Endothelial cell of umbilical vein (primary cell): ENCODE measurements at regions not wholly inside any gene's neighbourhood (a gene's known extent, or its start where the extent isn't known, plus 50 kb on each side); places are given as distances from the start of the nearest gene placed in this dataset.

ENCODE experiments used
- BruUV-seq: library from RNA; stranded (reverse); fragments of 400-500 nt; replicated peaks from 2 replicates; lab custom pipeline; 2021; lab: Mats Ljungman, UMichigan
- CTCF ChIA-PET: fragments of 300-600, 350-600 bp; sonication (Branson Sonifier 250); formaldehyde crosslinking; loops from one replicate; lab custom pipeline; 2021; ENCODE audit warnings: antibody characterized with exemption, inconsistent platforms; lab: Charles Lee
- POLR2A ChIA-PET: fragments of 300-600, 350-600 bp; sonication (Branson Sonifier 250); formaldehyde crosslinking; loops from one replicate; lab custom pipeline; 2021; ENCODE audit warnings: antibody characterized with exemption, inconsistent platforms; lab: Charles Lee
- DNase-seq: peaks from one replicate; pipeline ENCODE4 v3.0.0-alpha.2; 2011; ENCODE audit warnings: low read depth, low spot score
- FAIRE-seq: peaks from 2 replicates; lab custom pipeline; 2011; peaks lifted over from hg19 to GRCh38; lab: Jason Lieb, UNC
- H2AFZ ChIP-seq: 2 replicates; pipeline ENCODE4 v1.6.0; 2012; ENCODE audit warnings: low read depth, low read length, control low read depth, inconsistent platforms
- H3K27ac ChIP-seq: 2 replicates; pipeline ENCODE4 v1.5.1; 2011; ENCODE audit warnings: low read depth, mild to moderate bottlenecking, control low read depth, low read length, moderate library complexity; ENCODE audit not compliant: insufficient read depth
- H3K27me3 ChIP-seq, 2 experiments: 2 replicates each; pipeline versions ENCODE4 v1.6.0 to v1.6.1; 2011; ENCODE audit warnings: low read length in 2 of 2, mixed read lengths in 1 of 2; ENCODE audit not compliant: control insufficient read depth in 2 of 2, insufficient read depth in 2 of 2
- H3K36me3 ChIP-seq, 2 experiments: 2 replicates in 1 of 2; 3 replicates in 1 of 2; pipeline ENCODE4 v1.5.1; 2011; ENCODE audit warnings: low read length in 2 of 2, mild to moderate bottlenecking in 1 of 2, moderate library complexity in 1 of 2; ENCODE audit not compliant: control insufficient read depth in 2 of 2, insufficient read depth in 2 of 2; ENCODE audit errors: extremely low read depth in 1 of 2
- H3K4me1 ChIP-seq: 3 replicates; pipeline ENCODE4 v1.5.1; 2011; ENCODE audit warnings: mild to moderate bottlenecking, low read length; ENCODE audit not compliant: control insufficient read depth, insufficient read depth; ENCODE audit errors: extremely low read depth
- H3K4me2 ChIP-seq: 2 replicates; pipeline ENCODE4 v1.6.1; 2011; ENCODE audit warnings: low read length, control low read depth, mixed read lengths; ENCODE audit not compliant: insufficient read depth
- H3K4me3 ChIP-seq, 3 experiments: fragments of 200-600 bp in 1 of 3; sonication (generic), shearing (Covaris generic) in 1 of 3; replicated peaks in 1 of 3; 2 replicates each; pipeline ENCODE4 v1.5.1; 2011 to 2016; ENCODE audit warnings: control low read depth in 3 of 3, low read length in 3 of 3, mild to moderate bottlenecking in 2 of 3, inconsistent platforms in 1 of 3, low read depth in 1 of 3, moderate library complexity in 1 of 3; ENCODE audit not compliant: insufficient read depth in 1 of 3
- H3K79me2 ChIP-seq: 2 replicates; pipeline ENCODE4 v1.6.0; 2012; ENCODE audit warnings: low read length, inconsistent platforms; ENCODE audit not compliant: control insufficient read depth, insufficient read depth
- H3K9ac ChIP-seq: replicated peaks from 2 replicates; pipeline ENCODE3; 2011; ENCODE audit warnings: low read length, control low read depth; ENCODE audit not compliant: insufficient read depth; ENCODE audit errors: extremely low read depth
- H3K9me1 ChIP-seq: replicated peaks from 3 replicates; pipeline ENCODE4 v1.6.0; 2011; ENCODE audit warnings: mild to moderate bottlenecking, low read length; ENCODE audit not compliant: control insufficient read depth, insufficient read depth; ENCODE audit errors: extremely low read depth
- H3K9me3 ChIP-seq: replicated peaks from 2 replicates; pipeline ENCODE4 v1.5.1; 2012; ENCODE audit warnings: low read length, inconsistent platforms; ENCODE audit not compliant: control insufficient read depth, insufficient read depth
- H4K20me1 ChIP-seq: replicated peaks from 2 replicates; pipeline ENCODE3; 2011; ENCODE audit warnings: mild to moderate bottlenecking, low read length; ENCODE audit not compliant: control insufficient read depth, insufficient read depth; ENCODE audit errors: extremely low read depth
- EZH2 ChIP-seq: IDR thresholded peaks from 2 replicates; pipeline ENCODE4 v1.6.1; 2012; ENCODE audit warnings: borderline replicate concordance, low read depth, mild to moderate bottlenecking, moderate library complexity, low read length, inconsistent platforms; ENCODE audit not compliant: severe bottlenecking
- FOS ChIP-seq: IDR thresholded peaks from 2 replicates; pipeline ENCODE4 v1.6.1; 2011; ENCODE audit warnings: mild to moderate bottlenecking, low read length, moderate library complexity, borderline replicate concordance; ENCODE audit not compliant: insufficient read depth
- GATA2 ChIP-seq: IDR thresholded peaks from 2 replicates; pipeline ENCODE4 v1.7.0; 2011; ENCODE audit warnings: low read depth, mild to moderate bottlenecking, moderate library complexity, mixed read lengths, low read length; ENCODE audit not compliant: insufficient read length, insufficient read depth
- JUN ChIP-seq: IDR thresholded peaks from 2 replicates; pipeline ENCODE4 v1.6.1; 2011; ENCODE audit warnings: borderline replicate concordance, low read depth; ENCODE audit not compliant: insufficient read length, insufficient read depth
- MYC ChIP-seq: IDR thresholded peaks from one replicate; pipeline ENCODE4 v1.6.1; 2011; ENCODE audit warnings: mild to moderate bottlenecking, low read depth, low read length
- POLR2A ChIP-seq: IDR thresholded peaks from 2 replicates; pipeline ENCODE4 v1.6.1; 2012; ENCODE audit warnings: low read depth, mild to moderate bottlenecking, control low read depth, low read length
- POLR2AphosphoS5 ChIP-seq: IDR thresholded peaks from 2 replicates; pipeline ENCODE4 v1.6.1; 2012; ENCODE audit warnings: low read depth, mild to moderate bottlenecking, control low read depth, low read length, moderate library complexity; ENCODE audit not compliant: insufficient read depth
- dilution Hi-C: fragments of 300-500 bp; cut with MboI; formaldehyde crosslinking; loops from one replicate; pipeline ENCODE4 v1.15.0; 2019; ENCODE audit warnings: low sequenced_read_pairs; ENCODE audit not compliant: extremely low pct_ligation_motif_present
- intact Hi-C: fragments of 100-400 bp; cut with micrococcal nuclease; formaldehyde crosslinking; loops from one replicate; pipeline ENCODE4 v1.10.0; 2022
- TF ChIP-seq, protein P1 (sequence below): IDR thresholded peaks from 2 replicates; pipeline ENCODE4 v1.6.1; 2011; ENCODE audit not compliant: insufficient read depth, insufficient read length
- TF ChIP-seq, protein P2 (sequence below), 2 donors: IDR thresholded peaks; 1 replicate in 1 of 2; 2 replicates in 1 of 2; pipeline ENCODE4 v1.5.1; 2011; ENCODE audit warnings: low read length in 2 of 2, mild to moderate bottlenecking in 2 of 2, moderate library complexity in 2 of 2, control low read depth in 1 of 2, inconsistent platforms in 1 of 2, low read depth in 1 of 2; ENCODE audit not compliant: insufficient read depth in 1 of 2; ENCODE audit errors: extremely low read depth in 1 of 2

DNA sequence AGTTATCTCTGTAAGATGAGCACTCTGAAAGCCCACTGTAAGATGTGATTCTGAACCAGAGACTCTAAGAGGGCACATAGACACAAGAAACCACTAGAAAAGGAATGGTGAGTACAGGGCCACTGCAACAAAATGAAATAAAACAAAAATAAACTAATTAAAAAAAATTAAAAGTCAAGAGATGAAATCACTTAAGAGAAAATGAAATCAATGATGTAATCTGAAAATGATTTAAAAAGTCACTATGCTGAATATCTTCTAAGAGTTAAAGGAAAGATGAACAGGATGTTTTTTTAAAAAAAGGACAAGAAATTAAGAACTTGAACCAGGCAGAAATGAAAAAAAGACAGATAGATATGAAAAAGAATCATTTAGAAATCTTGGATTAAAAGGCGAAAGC lies 110.6 kb upstream of the OLIG2 start:
- Histone ChIP-seq H3K9ac (no peak overlapping the region), H2AFZ (no peak overlapping the region), H3K9me3 (no peaks in the 10 kb centered on the region), H3K27ac (no peak overlapping the region), H3K27me3 (peaks cover 9 to 13% of the 10 kb centered on the region in 2 experiments), H3K36me3 (no peaks in the 10 kb centered on the region), H3K4me3 (no peak overlapping the region), H3K4me1 (no peaks in the 10 kb centered on the region), H4K20me1 (no peaks in the 10 kb centered on the region), H3K9me1 (no peaks in the 10 kb centered on the region), H3K4me2 (no peak overlapping the region), H3K79me2 (no peaks in the 10 kb centered on the region)
- TF ChIP-seq JUN (no peak), GATA2 (no peak), EZH2 (no peak), MYC (no peak), FOS (no peak), POLR2AphosphoS5 (no peak), POLR2A (no peak)
- TF ChIP-seq, protein P1, sequence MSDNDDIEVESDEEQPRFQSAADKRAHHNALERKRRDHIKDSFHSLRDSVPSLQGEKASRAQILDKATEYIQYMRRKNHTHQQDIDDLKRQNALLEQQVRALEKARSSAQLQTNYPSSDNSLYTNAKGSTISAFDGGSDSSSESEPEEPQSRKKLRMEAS = no peak
- TF ChIP-seq, protein P2, sequence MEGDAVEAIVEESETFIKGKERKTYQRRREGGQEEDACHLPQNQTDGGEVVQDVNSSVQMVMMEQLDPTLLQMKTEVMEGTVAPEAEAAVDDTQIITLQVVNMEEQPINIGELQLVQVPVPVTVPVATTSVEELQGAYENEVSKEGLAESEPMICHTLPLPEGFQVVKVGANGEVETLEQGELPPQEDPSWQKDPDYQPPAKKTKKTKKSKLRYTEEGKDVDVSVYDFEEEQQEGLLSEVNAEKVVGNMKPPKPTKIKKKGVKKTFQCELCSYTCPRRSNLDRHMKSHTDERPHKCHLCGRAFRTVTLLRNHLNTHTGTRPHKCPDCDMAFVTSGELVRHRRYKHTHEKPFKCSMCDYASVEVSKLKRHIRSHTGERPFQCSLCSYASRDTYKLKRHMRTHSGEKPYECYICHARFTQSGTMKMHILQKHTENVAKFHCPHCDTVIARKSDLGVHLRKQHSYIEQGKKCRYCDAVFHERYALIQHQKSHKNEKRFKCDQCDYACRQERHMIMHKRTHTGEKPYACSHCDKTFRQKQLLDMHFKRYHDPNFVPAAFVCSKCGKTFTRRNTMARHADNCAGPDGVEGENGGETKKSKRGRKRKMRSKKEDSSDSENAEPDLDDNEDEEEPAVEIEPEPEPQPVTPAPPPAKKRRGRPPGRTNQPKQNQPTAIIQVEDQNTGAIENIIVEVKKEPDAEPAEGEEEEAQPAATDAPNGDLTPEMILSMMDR (IDR thresholded peaks at IDR 0.05; ENCODE audit: extremely low read depth in 1 of 2, insufficient read depth in 1 of 2, low read depth in 1 of 2, low read length in 2 of 2) = no peak
- DNase-seq = no peak
- ChIA-PET POLR2A (no interaction called here), CTCF (interaction anchor here (0.9 to 1.5 kb wide), 4 partner anchors 11 to 282 kb away, joined by 3 to 6 read pairs (median 4); no protein-coding TSS in a partner anchor)
- intact Hi-C loops (no loop called here), dilution Hi-C loops (no loop called here)
- BruUV-seq = no TSS peak
- FAIRE-seq = no peak
